SK-N-SH (cell line): ENCODE measurements at regions not wholly inside any gene's neighbourhood (a gene's known extent, or its start where the extent isn't known, plus 50 kb on each side); places are given as distances from the start of the nearest gene placed in this dataset.
"Not testable (repeated sequence)": the region's sequence is repeated elsewhere in the genome, so short reads cannot be mapped to it uniquely, and the experiment has no call there.

Experiments used
- CTCF ChIA-PET: fragments of 300-600, 350-600 bp; formaldehyde crosslinking; extraction: SDS; loops from one replicate; lab custom pipeline; 2021; lab: Yijun Ruan, JAX
- POLR2A ChIA-PET: fragments of 350-600 bp; sonication (Branson Sonifier 250); formaldehyde crosslinking; extraction: SDS; loops from one replicate; lab custom pipeline; 2020; ENCODE audit warnings: antibody characterized with exemption, inconsistent platforms; lab: Yijun Ruan, JAX
- DNase-seq: peaks from one replicate; pipeline ENCODE4 v3.0.0; 2012
- H2AFZ ChIP-seq: fragments of 200-600 bp; sonication (generic); 2 replicates; pipeline ENCODE4 v1.8.1; 2016; ENCODE audit warnings: antibody characterized with exemption, mild to moderate bottlenecking, low read depth
- H3F3A ChIP-seq: fragments of 200-600 bp; sonication (generic); replicated peaks from 2 replicates; pipeline ENCODE3; 2016; ENCODE audit warnings: antibody characterized with exemption, mild to moderate bottlenecking; ENCODE audit not compliant: insufficient read depth
- H3K27ac ChIP-seq, 2 experiments: fragments of 200-500 bp in 1 of 2; fragments of 200-600 bp in 1 of 2; sonication (Bioruptor generic) in 1 of 2; sonication (generic), shearing (Covaris generic) in 1 of 2; 2 replicates each; pipeline versions ENCODE4 v1.5.1 to v1.6.1; 2014 to 2016; ENCODE audit warnings: low read depth in 2 of 2, inconsistent platforms in 1 of 2, low read length in 1 of 2, mild to moderate bottlenecking in 1 of 2, mixed read lengths in 1 of 2
- H3K27me3 ChIP-seq: fragments of 200-600 bp; sonication (generic), shearing (Covaris generic); 2 replicates; pipeline ENCODE4 v1.6.1; 2016; ENCODE audit warnings: mixed run types; ENCODE audit not compliant: insufficient read depth
- H3K36me3 ChIP-seq, 2 experiments: fragments of 200-500 bp in 1 of 2; fragments of 200-600 bp in 1 of 2; sonication (Bioruptor generic) in 1 of 2; sonication (generic) in 1 of 2; replicated peaks in 1 of 2; 2 replicates each; pipeline versions ENCODE3 to v1.5.1; 2014 to 2016; ENCODE audit warnings: low read length in 1 of 2, mild to moderate bottlenecking in 1 of 2; ENCODE audit not compliant: insufficient read depth in 2 of 2, control insufficient read depth in 1 of 2
- H3K4me1 ChIP-seq, 2 experiments: fragments of 200-500 bp in 1 of 2; fragments of 200-600 bp in 1 of 2; sonication (Bioruptor generic) in 1 of 2; sonication (generic), shearing (Covaris generic) in 1 of 2; 2 replicates each; pipeline versions ENCODE4 v1.5.1 to v1.6.1; 2014 to 2016; ENCODE audit warnings: low read depth in 1 of 2, low read length in 1 of 2, mixed run types in 1 of 2; ENCODE audit not compliant: insufficient read depth in 2 of 2, control insufficient read depth in 1 of 2
- H3K4me2 ChIP-seq: fragments of 200-600 bp; sonication (generic), shearing (Covaris generic); 2 replicates; pipeline ENCODE4 v1.6.1; 2017; ENCODE audit warnings: mixed run types
- H3K4me3 ChIP-seq, 2 experiments: fragments of 200-500 bp in 1 of 2; fragments of 200-600 bp in 1 of 2; sonication (Bioruptor generic) in 1 of 2; sonication (generic), shearing (Covaris generic) in 1 of 2; 2 replicates each; pipeline versions ENCODE4 v1.5.1 to v1.8.1; 2014 to 2016; ENCODE audit warnings: low read depth in 2 of 2, inconsistent platforms in 1 of 2, low read length in 1 of 2, mild to moderate bottlenecking in 1 of 2, mixed read lengths in 1 of 2, moderate library complexity in 1 of 2
- H3K79me2 ChIP-seq: fragments of 200-600 bp; sonication (generic); 2 replicates; pipeline ENCODE4 v1.8.1; 2017; ENCODE audit warnings: mild to moderate bottlenecking; ENCODE audit not compliant: insufficient read depth
- H3K9ac ChIP-seq: fragments of 200-600 bp; sonication (generic); 2 replicates; pipeline ENCODE4 v1.6.1; 2017; ENCODE audit warnings: mixed run types
- H3K9me2 ChIP-seq: fragments of 200-600 bp; sonication (generic); 2 replicates; pipeline ENCODE4 v1.6.1; 2017; ENCODE audit warnings: mixed run types
- H3K9me3 ChIP-seq: fragments of 200-600 bp; sonication (generic); 2 replicates; pipeline ENCODE4 v1.6.1; 2017; ENCODE audit warnings: mixed run types, mild to moderate bottlenecking, moderate library complexity
- H4K20me1 ChIP-seq: fragments of 200-600 bp; sonication (generic); 2 replicates; pipeline ENCODE4 v1.6.1; 2017; ENCODE audit warnings: mild to moderate bottlenecking, mixed run types; ENCODE audit not compliant: insufficient read depth
- ELF1 ChIP-seq: IDR thresholded peaks from 2 replicates; pipeline ENCODE4 v1.4.0; 2012
- EP300 ChIP-seq, 2 experiments: IDR thresholded peaks; 2 replicates each; pipeline versions ENCODE4 v1.4.0 to v1.6.1; 2012; ENCODE audit warnings: borderline replicate concordance in 1 of 2, low read depth in 1 of 2, low read length in 1 of 2
- EZH2phosphoT487 ChIP-seq: fragments of 200-600 bp; sonication (generic); IDR thresholded peaks from 2 replicates; pipeline ENCODE4 v1.6.1; 2017; ENCODE audit warnings: low read depth, mixed run types, mild to moderate bottlenecking, antibody characterized with exemption, moderate library complexity, borderline replicate concordance
- FOSL2 ChIP-seq: IDR thresholded peaks from 2 replicates; pipeline ENCODE4 v1.4.0; 2012; ENCODE audit warnings: low read depth, mild to moderate bottlenecking, moderate library complexity, borderline replicate concordance
- FOXJ3 ChIP-seq: sonication (generic); formaldehyde crosslinking; IDR thresholded peaks from 2 replicates; pipeline ENCODE4 v1.5.1; 2020; ENCODE audit warnings: mild to moderate bottlenecking, missing genetic modification reagents
- IRF3 ChIP-seq: fragments of 150-350 bp; IDR thresholded peaks from 2 replicates; pipeline ENCODE4 v1.6.1; 2016; ENCODE audit warnings: mild to moderate bottlenecking, low read depth, low read length
- MXI1 ChIP-seq: IDR thresholded peaks from 2 replicates; pipeline ENCODE4 v1.6.1; 2012; ENCODE audit warnings: mild to moderate bottlenecking, low read depth, low read length, improper control_type of control experiment
- NFIC ChIP-seq: IDR thresholded peaks from 2 replicates; pipeline ENCODE4 v1.4.0; 2012; ENCODE audit warnings: borderline replicate concordance
- NRF1 ChIP-seq: IDR thresholded peaks from 2 replicates; pipeline ENCODE4 v1.6.1; 2012; ENCODE audit warnings: low read depth, mild to moderate bottlenecking, low read length
- POLR2AphosphoS5 ChIP-seq: IDR thresholded peaks from 2 replicates; pipeline ENCODE4 v1.6.1; 2012; ENCODE audit warnings: low read depth, low read length
- RAD21 ChIP-seq: IDR thresholded peaks from 2 replicates; pipeline ENCODE4 v1.6.1; 2012; ENCODE audit warnings: mild to moderate bottlenecking, low read length
- RCOR1 ChIP-seq: fragments of 150-350 bp; IDR thresholded peaks from 2 replicates; pipeline ENCODE4 v1.6.1; 2017; ENCODE audit warnings: antibody characterized with exemption, low read length
- RXRA ChIP-seq: IDR thresholded peaks from 2 replicates; pipeline ENCODE4 v1.4.0; 2012; ENCODE audit warnings: low read depth, mild to moderate bottlenecking, borderline replicate concordance
- SIN3A ChIP-seq: IDR thresholded peaks from 2 replicates; pipeline ENCODE4 v1.6.1; 2012; ENCODE audit warnings: low read depth, mild to moderate bottlenecking, low read length, moderate library complexity, borderline replicate concordance
- SMC3 ChIP-seq: IDR thresholded peaks from 2 replicates; pipeline ENCODE4 v1.6.1; 2012; ENCODE audit warnings: low read depth, low read length, improper control_type of control experiment
- TAF1 ChIP-seq: IDR thresholded peaks from 2 replicates; pipeline ENCODE4 v1.6.1; 2012; ENCODE audit warnings: low read depth, mild to moderate bottlenecking, low read length, moderate library complexity, borderline replicate concordance
- TEAD4 ChIP-seq: IDR thresholded peaks from 2 replicates; pipeline ENCODE4 v1.4.0; 2012; ENCODE audit warnings: mild to moderate bottlenecking, borderline replicate concordance; ENCODE audit not compliant: insufficient read depth
- ZBTB33 ChIP-seq: IDR thresholded peaks from 2 replicates; pipeline ENCODE4 v1.4.0; 2012; ENCODE audit warnings: low read depth, borderline replicate concordance
- WGBS: methylation state at CpG from one replicate; pipeline ENCODE4 v1.1.6; 2017; ENCODE audit warnings: low lambda C conversion rate; 5-methylcytosine and 5-hydroxymethylcytosine counted together
- TF ChIP-seq, protein P1 (sequence below): IDR thresholded peaks from 2 replicates; pipeline ENCODE4 v1.4.0; 2012; ENCODE audit warnings: low read depth

- no peak for TF ChIP-seq IRF3
- TF ChIP-seq RCOR1, result no peak
- TF ChIP-seq ZBTB33, result no peak
- TF ChIP-seq, all 33 proteins: peak for 0
Observed at GRCh38 chr17:70947215-70947614, 777.9 kb downstream of the KCNJ2 start (continued).

DNA sequence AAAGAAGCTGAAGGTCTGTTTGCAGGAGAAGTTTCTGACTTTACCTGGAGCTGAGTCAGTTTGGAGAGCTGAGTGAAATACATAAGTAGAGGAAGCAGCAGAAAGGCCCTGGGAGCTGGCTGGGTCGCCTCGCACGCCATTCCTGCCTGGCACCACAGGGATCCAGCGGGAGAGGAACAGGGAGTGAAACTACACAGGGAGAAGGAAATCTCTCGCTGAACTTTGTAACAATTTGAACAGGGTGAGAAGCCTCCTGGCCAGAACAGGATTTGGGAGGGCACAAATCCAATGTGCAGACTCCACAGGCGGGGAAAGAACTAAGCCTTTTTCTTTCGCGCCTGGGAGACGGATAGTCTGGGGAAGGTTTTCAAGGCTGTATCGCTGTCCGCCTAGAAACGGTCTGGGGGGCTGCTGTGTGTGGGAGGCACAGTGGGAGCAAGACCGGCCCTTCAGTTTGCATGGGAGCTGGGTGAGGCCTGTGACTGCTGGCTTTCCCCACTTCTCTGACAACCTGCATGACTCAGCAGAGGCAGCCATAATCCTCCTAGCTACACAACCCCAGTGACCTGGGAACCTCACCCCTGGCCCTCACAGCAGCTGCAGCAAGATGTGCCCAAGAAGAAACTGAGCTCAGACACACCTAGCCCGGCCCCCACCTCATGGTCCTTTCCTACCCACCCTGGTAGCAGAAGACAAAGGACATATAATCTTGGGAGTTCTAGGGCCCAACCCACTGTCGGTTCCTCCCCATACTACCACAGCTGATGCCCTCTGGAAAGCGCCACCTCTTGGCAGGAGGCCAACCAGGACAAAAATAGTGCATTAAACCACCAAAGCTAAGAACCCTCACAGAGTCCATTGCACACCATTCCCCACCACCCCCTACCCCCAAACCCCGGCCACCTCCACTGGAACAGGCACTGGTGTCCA lies 778.6 kb downstream of the KCNJ2 start:
- no peak overlapping the region for H3K4me3 ChIP-seq
- CTCF ChIA-PET, result interaction anchor here (1.1 to 1.2 kb wide), 2 partner anchors 119 to 180 kb away, joined by 3 to 4 read pairs; no protein-coding TSS in a partner anchor
- 72% methylated on average over 17 of the region's 17 CpGs for WGBS
- no peaks in the 10 kb centered on the region for H3K4me1 ChIP-seq
- H3F3A ChIP-seq, result no peaks in the 10 kb centered on the region
- no peak overlapping the region for H3K4me2 ChIP-seq
- no peak overlapping the region for H3K27ac ChIP-seq
- H3K36me3 ChIP-seq, result no peaks in the 10 kb centered on the region
- no peaks in the 10 kb centered on the region for H3K27me3 ChIP-seq
- no peak overlapping the region for H2AFZ ChIP-seq
- H3K79me2 ChIP-seq, result no peaks in the 10 kb centered on the region
- POLR2A ChIA-PET, result no interaction called here
- no peaks in the 10 kb centered on the region for H4K20me1 ChIP-seq
- no peak for TF ChIP-seq RAD21
- TF ChIP-seq MXI1, result no peak
- no peak for TF ChIP-seq RXRA
- no peak for TF ChIP-seq TAF1
- no peak for TF ChIP-seq IRF3
- TF ChIP-seq POLR2AphosphoS5, result no peak
- TF ChIP-seq FOXJ3, result no peak
- no peak for TF ChIP-seq NFIC
- TF ChIP-seq EZH2phosphoT487, result no peak
- TF ChIP-seq, protein P1, sequence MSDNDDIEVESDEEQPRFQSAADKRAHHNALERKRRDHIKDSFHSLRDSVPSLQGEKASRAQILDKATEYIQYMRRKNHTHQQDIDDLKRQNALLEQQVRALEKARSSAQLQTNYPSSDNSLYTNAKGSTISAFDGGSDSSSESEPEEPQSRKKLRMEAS, result no peak
- no peak for TF ChIP-seq EP300 (IDR thresholded peaks at IDR 0.05; ENCODE audit: borderline replicate concordance in 1 of 2, low read depth in 1 of 2, low read length in 1 of 2)
- no peak for TF ChIP-seq SMC3
- TF ChIP-seq NRF1, result no peak
- no peak for TF ChIP-seq ELF1
- TF ChIP-seq SIN3A, result no peak
- no peak for TF ChIP-seq TEAD4
- no peak for TF ChIP-seq FOSL2
- H3K9me3 ChIP-seq, result no peaks in the 10 kb centered on the region
- no peaks in the 10 kb centered on the region for H3K9me2 ChIP-seq
- H3K9ac ChIP-seq, result no peak overlapping the region
- no peak for DNase-seq

DNA sequence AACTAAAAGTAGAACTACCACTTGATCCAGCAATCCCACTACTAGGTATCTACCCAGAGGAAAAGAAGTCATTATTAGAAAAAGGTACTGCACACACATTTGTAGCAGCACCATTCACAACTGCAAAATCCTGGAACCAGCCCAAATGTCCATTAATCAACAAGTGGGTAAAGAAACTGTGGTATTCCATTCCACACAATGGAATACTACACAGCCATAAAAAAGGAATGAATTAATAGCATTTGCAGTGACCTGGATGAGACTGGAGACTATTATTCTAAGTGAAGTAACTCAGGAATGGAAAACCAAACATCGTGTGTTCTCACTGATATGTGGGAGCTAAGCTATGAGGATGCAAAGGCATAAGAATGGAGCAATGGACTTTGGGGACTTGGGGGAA lies 783.8 kb downstream of the KCNJ2 start:
- H2AFZ ChIP-seq, H3K4me3 ChIP-seq, H3K9ac ChIP-seq, DNase-seq, CTCF ChIA-PET, H3F3A ChIP-seq, H4K20me1 ChIP-seq, H3K4me1 ChIP-seq, POLR2A ChIA-PET, H3K36me3 ChIP-seq, H3K79me2 ChIP-seq, H3K9me2 ChIP-seq, H3K9me3 ChIP-seq, H3K4me2 ChIP-seq, H3K27ac ChIP-seq, H3K27me3 ChIP-seq: not testable (repeated sequence)
- 17% methylated on average over 1 of the region's 1 CpG for WGBS
